Tibial artery (tissue), 4 donors: ENCODE measurements at regions not wholly inside any gene's neighbourhood (a gene's known extent, or its start where the extent isn't known, plus 50 kb on each side); places are given as distances from the start of the nearest gene placed in this dataset.

Experiments used
- DNase-seq, 2 donors: peaks; one replicate each; pipeline ENCODE4 v3.0.0-alpha.2; 2019
- H3K27ac ChIP-seq, 2 donors: fragments of 200-600 bp; sonication (generic) in 1 of 2; 1 replicate in 1 of 2; 2 replicates in 1 of 2; pipeline ENCODE4 v1.5.1; 2018 to 2019; ENCODE audit warnings: mild to moderate bottlenecking in 1 of 2
- H3K27me3 ChIP-seq, 2 donors: fragments of 200-600 bp; sonication (generic) in 1 of 2; one replicate each; pipeline versions ENCODE4 v1.5.1 to v1.6.0; 2016 to 2019
- H3K36me3 ChIP-seq, 3 donors: fragments of 200-600 bp; sonication (generic) in 2 of 3; one replicate each; pipeline ENCODE4 v1.5.1; 2016 to 2019; ENCODE audit warnings: mild to moderate bottlenecking in 2 of 3
- H3K4me1 ChIP-seq, 4 donors: fragments of 200-600 bp; sonication (generic) in 2 of 4; 1 replicate in 3 of 4; 2 replicates in 1 of 4; pipeline ENCODE4 v1.5.1; 2016 to 2019
- H3K4me3 ChIP-seq, 2 donors: fragments of 200-600 bp; sonication (generic) in 1 of 2; 1 replicate in 1 of 2; 2 replicates in 1 of 2; pipeline ENCODE4 v1.5.1; 2018 to 2019; ENCODE audit warnings: mild to moderate bottlenecking in 2 of 2
- H3K9me3 ChIP-seq, 3 donors: fragments of 200-600 bp; sonication (generic) in 1 of 3; one replicate each; pipeline ENCODE4 v1.5.1; 2016 to 2019
- intact Hi-C: fragments of 100-400 bp; cut with DNase I; formaldehyde crosslinking; loops from one replicate; pipeline ENCODE4 v1.15.0; 2023; ENCODE audit warnings: low total_unique reads
- TF ChIP-seq, protein P1 (sequence below), 2 experiments: fragments of 200-600 bp in 1 of 2; fragments of 450-650 bp in 1 of 2; IDR thresholded peaks; one replicate each; pipeline ENCODE4 v1.5.1; 2017 to 2019; ENCODE audit warnings: antibody characterized with exemption in 2 of 2, mild to moderate bottlenecking in 1 of 2, moderate library complexity in 1 of 2

DNA sequence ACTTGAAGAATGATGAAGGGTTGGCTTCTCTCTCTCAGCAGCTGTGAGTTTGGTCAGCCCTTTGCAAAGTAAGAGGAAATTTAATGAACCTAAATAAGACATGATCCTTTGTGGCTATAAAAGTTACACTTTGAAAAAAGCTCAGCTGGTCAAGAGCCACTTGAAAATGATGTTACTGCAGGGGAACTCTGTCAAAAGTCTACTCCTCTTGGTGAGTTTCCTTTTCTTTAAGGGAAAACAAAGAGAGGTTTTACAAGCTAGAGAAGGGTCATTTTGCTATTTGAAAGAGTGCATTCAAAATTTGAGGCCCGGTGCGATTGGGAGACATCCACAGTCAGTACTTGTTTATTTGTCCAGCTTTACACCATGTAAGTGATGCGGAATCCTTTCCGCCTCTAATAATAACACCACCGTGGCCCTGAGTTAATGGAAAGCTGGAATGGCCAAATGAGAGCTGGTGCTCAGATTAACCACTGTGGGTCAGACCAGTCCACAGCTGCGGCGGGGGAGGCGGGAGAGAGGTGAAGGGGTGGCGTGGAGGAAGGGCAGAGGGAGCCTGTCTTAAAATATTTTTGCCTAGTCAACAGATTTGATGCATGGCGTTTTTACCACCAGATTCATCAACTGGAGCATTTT lies 404.0 kb downstream of the TLE4 start:
- Histone ChIP-seq H3K27me3 (no peaks in the 10 kb centered on the region), H3K4me1 (peaks cover 0 to 8% (median 0%) of the 10 kb centered on the region in 4 donors), H3K4me3 (no peak overlapping the region), H3K9me3 (no peaks in the 10 kb centered on the region), H3K36me3 (no peaks in the 10 kb centered on the region), H3K27ac (no peak overlapping the region)
- intact Hi-C loops: no loop called here
- TF ChIP-seq, protein P1, sequence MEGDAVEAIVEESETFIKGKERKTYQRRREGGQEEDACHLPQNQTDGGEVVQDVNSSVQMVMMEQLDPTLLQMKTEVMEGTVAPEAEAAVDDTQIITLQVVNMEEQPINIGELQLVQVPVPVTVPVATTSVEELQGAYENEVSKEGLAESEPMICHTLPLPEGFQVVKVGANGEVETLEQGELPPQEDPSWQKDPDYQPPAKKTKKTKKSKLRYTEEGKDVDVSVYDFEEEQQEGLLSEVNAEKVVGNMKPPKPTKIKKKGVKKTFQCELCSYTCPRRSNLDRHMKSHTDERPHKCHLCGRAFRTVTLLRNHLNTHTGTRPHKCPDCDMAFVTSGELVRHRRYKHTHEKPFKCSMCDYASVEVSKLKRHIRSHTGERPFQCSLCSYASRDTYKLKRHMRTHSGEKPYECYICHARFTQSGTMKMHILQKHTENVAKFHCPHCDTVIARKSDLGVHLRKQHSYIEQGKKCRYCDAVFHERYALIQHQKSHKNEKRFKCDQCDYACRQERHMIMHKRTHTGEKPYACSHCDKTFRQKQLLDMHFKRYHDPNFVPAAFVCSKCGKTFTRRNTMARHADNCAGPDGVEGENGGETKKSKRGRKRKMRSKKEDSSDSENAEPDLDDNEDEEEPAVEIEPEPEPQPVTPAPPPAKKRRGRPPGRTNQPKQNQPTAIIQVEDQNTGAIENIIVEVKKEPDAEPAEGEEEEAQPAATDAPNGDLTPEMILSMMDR (IDR thresholded peaks at IDR 0.05): no peak
- no peak for DNase-seq

DNA sequence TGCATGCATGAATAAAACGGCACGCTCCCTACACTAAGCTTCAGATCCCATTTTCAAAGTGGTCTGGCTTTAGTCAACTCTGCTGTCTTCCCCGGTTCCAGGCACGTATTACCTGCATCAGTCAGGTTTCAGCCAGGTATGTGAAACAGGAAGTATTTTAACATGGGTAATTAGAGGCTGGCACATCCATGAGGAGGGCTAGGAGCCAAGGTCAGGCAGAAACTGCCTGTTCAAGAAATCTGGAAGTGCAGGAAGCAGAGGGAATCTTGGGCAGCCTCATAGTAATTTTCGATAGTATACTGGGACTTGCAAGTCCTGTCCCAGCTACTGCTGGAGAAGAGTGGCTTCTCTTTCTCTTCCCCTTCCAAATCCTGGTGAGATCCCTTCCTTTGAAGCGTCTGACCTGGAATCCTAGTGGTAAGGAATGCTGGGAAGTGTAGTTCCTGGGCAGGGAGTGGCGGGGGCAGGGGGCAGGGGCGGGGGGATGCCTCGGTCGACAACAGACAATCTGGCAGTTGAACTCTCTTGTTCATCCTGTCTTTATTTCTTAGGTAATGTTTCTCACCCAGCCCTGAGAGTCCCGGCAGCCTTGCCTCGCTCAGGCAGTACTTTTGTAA lies 403.1 kb downstream of the TLE4 start:
- intact Hi-C loops: no loop called here
- Histone ChIP-seq H3K27me3 (no peaks in the 10 kb centered on the region), H3K4me3 (no peak overlapping the region), H3K27ac (no peak overlapping the region), H3K9me3 (no peaks in the 10 kb centered on the region), H3K36me3 (no peaks in the 10 kb centered on the region), H3K4me1 (peaks cover 0 to 8% (median 0%) of the 10 kb centered on the region in 4 donors)
- TF ChIP-seq, protein P1 (IDR thresholded peaks at IDR 0.05): no peak
- no peak for DNase-seq

DNA sequence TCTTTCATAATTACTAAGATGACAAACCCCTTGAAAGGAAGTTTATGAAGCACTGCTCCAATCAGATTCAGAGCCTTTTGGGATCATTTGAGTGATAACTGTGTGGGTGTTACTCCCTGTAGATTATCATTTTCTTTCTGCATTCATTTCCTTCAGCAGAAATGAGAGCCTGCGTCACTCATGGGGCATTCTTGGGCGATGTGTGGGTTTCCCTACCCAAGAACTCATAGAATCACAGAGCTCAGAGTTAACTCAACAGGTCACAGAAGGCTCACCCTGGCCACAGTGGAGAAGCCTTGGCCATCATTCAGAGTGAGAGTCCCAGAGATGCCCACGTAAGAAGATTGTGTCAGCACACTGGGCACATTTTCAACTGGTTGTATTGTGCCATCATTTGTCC lies 401.9 kb downstream of the TLE4 start:
- Histone ChIP-seq H3K27ac (no peak overlapping the region), H3K4me3 (no peak overlapping the region), H3K27me3 (no peaks in the 10 kb centered on the region), H3K9me3 (no peaks in the 10 kb centered on the region), H3K4me1 (peaks cover 0 to 8% (median 0%) of the 10 kb centered on the region in 4 donors), H3K36me3 (no peaks in the 10 kb centered on the region)
- no peak for DNase-seq
- TF ChIP-seq, protein P1 (IDR thresholded peaks at IDR 0.05): no peak
- intact Hi-C loops: no loop called here

DNA sequence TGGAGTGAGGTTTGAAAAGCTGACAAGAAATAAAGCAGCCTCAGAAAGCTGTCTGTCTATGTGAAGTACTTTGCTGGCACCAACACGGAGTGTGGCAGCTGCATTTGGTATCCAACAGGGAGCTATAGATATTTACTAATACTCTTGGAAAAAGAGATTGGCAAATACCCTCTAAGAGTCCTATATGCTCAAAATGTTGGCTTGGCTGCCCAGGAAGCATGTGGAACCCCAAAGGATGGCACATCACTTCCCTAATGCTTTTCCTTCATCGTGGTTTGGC lies 398.3 kb downstream of the TLE4 start:
- TF ChIP-seq, protein P1 (IDR thresholded peaks at IDR 0.05): no peak
- H3K27me3 ChIP-seq: no peaks in the 10 kb centered on the region
- intact Hi-C loops: no loop called here
- no peaks in the 10 kb centered on the region for H3K9me3 ChIP-seq
- no peak for DNase-seq
- H3K27ac ChIP-seq: no peak overlapping the region
- H3K4me3 ChIP-seq: no peak overlapping the region
- no peaks in the 10 kb centered on the region for H3K36me3 ChIP-seq
- H3K4me1 ChIP-seq: no peaks in the 10 kb centered on the region

DNA sequence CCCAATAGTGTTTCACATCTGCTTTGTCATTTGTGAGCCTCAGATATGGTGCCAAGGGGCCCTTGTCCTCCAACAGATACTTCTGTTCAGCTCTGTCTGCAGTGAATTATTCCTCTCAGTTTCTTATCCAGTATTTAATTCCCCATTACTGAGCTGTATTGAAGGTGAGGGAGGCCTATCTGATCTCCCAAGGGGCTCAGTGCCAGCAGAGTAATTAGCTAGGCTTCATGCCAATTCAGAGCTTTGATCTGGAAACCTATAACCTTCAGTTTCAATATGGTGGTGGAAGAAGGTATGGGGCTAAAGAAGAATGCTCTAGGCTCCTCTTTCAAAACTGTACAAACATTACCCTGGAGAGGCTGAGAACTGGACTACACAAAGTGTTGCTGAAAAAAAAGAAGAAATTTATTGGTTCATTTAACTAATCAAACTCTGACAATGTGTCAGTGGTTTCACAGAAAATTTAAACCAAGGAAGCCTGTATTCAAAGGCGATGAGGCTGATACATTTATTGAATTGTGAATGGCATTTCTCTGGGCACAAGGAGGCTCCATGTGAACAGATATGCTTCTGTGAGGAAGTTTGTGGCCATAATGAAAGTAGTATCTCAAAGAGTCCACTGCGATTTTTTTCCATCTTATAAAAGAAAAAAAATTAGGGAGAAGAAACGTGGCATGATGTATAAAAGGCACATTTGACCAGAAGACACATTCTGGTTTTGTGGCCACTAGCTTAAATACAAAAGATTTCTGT lies 397.8 kb downstream of the TLE4 start:
- no peaks in the 10 kb centered on the region for H3K4me1 ChIP-seq
- H3K9me3 ChIP-seq: no peaks in the 10 kb centered on the region
- H3K36me3 ChIP-seq: no peaks in the 10 kb centered on the region
- H3K27ac ChIP-seq: no peak overlapping the region
- H3K4me3 ChIP-seq: no peak overlapping the region
- H3K27me3 ChIP-seq: no peaks in the 10 kb centered on the region
- no peak for DNase-seq
- TF ChIP-seq, protein P1 (IDR thresholded peaks at IDR 0.05): no peak
- intact Hi-C loops: no loop called here
